K562 (cell line): ENCODE measurements at regions not wholly inside any gene's neighbourhood (a gene's known extent, or its start where the extent isn't known, plus 50 kb on each side); places are given as distances from the start of the nearest gene placed in this dataset.

Experiments
- CTCF ChIP-seq, 3 experiments: IDR thresholded peaks in 2 of 3; conservative IDR thresholded peaks in 1 of 3; 2 replicates each; pipeline ENCODE4 v1.5.1; 2011 to 2012; ENCODE audit warnings: low read length in 3 of 3, mild to moderate bottlenecking in 3 of 3, control low read depth in 2 of 3, improper control_type of control experiment in 1 of 3, inconsistent platforms in 1 of 3, low read depth in 1 of 3, mixed read lengths in 1 of 3, moderate library complexity in 1 of 3; ENCODE audit not compliant: insufficient read depth in 2 of 3
- EZH2 ChIP-seq: IDR thresholded peaks from 2 replicates; pipeline ENCODE4 v1.6.1; 2012; ENCODE audit warnings: low read depth, mild to moderate bottlenecking, inconsistent platforms, low read length, borderline replicate concordance
- GABPA ChIP-seq: fragments of 200-800 bp; sonication (Bioruptor generic); conservative IDR thresholded peaks from 2 replicates; pipeline ENCODE4 v1.6.1; 2016; ENCODE audit warnings: low read depth, missing genetic modification characterization, missing compliant biosample characterization
- GTF2F1 ChIP-seq: IDR thresholded peaks from 2 replicates; pipeline ENCODE4 v1.6.1; 2011; ENCODE audit warnings: low read depth, low read length, improper control_type of control experiment
- POU5F1 ChIP-seq: fragments of 150-350 bp; IDR thresholded peaks from 2 replicates; pipeline ENCODE4 v1.6.1; 2014; ENCODE audit warnings: borderline replicate concordance, low read length, low read depth, mild to moderate bottlenecking; ENCODE audit not compliant: partially characterized antibody
- RBM39 ChIP-seq: fragments of 200-400 bp; formaldehyde crosslinking; optimal IDR thresholded peaks from 2 replicates; pipeline ENCODE3; 2018; ENCODE audit warnings: low read depth, low read length
- RCOR1 ChIP-seq, 2 experiments: IDR thresholded peaks; 2 replicates each; pipeline ENCODE4 v1.6.1; 2012; ENCODE audit warnings: low read depth in 2 of 2, low read length in 2 of 2, borderline replicate concordance in 1 of 2, improper control_type of control experiment in 1 of 2
- SAP30 ChIP-seq: fragments of 200-600 bp; sonication (generic); IDR thresholded peaks from 2 replicates; pipeline ENCODE4 v1.6.1; 2012; ENCODE audit warnings: borderline replicate concordance, low read depth, mild to moderate bottlenecking, moderate library complexity, low read length, control low read depth, inconsistent platforms; ENCODE audit not compliant: insufficient read depth, poor library complexity, severe bottlenecking
- SETDB1 ChIP-seq: IDR thresholded peaks from one replicate; pipeline ENCODE4 v1.6.1; 2012; ENCODE audit warnings: low read length, control low read depth, inconsistent platforms

- TF ChIP-seq RCOR1 (IDR thresholded peaks at IDR 0.05; ENCODE audit: borderline replicate concordance in 1 of 2, low read depth in 2 of 2, low read length in 2 of 2) (no peak), EZH2 (no peak), GABPA (no peak), CTCF (IDR thresholded peaks at IDR 0.05 in 2 of 3, conservative IDR thresholded peaks at IDR 0.05 in 1 of 3; ENCODE audit: insufficient read depth in 2 of 3, low read depth in 1 of 3, low read length in 3 of 3) (no peak), RBM39 (no peak), GTF2F1 (no peak), SETDB1 (no peak), POU5F1 (no peak), SAP30 (no peak)
These were observed 177.8 kb downstream of the ASMT start for GRCh38 chrX:1792636-1793035.
